ENCODE measurements at regions not wholly inside any gene's neighbourhood (a gene's known extent, or its start where the extent isn't known, plus 50 kb on each side); places are given as distances from the start of the nearest gene placed in this dataset.

- 61 to 73% (median 61%) methylated on average over 1 of the region's 1 CpG for WGBS, 3 donors
- TF ChIP-seq CTCF (IDR thresholded peaks at IDR 0.05) (no peak), POLR2A (IDR thresholded peaks at IDR 0.05) (no peak), EP300 (IDR thresholded peaks at IDR 0.05) (no peak)
- no peaks in the 10 kb centered on the region for H3K27me3 ChIP-seq
- intact Hi-C loops (cut with DNase I): no loop called here
- H3K4me1 ChIP-seq (ENCODE audit: insufficient read depth): no peaks in the 10 kb centered on the region
- H3K27ac ChIP-seq: no peak overlapping the region
- no peaks in the 10 kb centered on the region for H3K36me3 ChIP-seq
- H3K4me3 ChIP-seq: no peak overlapping the region
- no peak for DNase-seq
- no peaks in the 10 kb centered on the region for H3K9me3 ChIP-seq
Observed at GRCh38 chr9:21611891-21612290, 129.8 kb upstream of the IFNE start.

GRCh38 chr9:21615018-21615417 is 132.9 kb upstream of the IFNE start:
- no peaks in the 10 kb centered on the region for H3K27me3 ChIP-seq
- H3K9me3 ChIP-seq: no peaks in the 10 kb centered on the region
- DNase-seq: no peak
- TF ChIP-seq POLR2A (IDR thresholded peaks at IDR 0.05): no peak
- no peak for TF ChIP-seq CTCF (IDR thresholded peaks at IDR 0.05)
- TF ChIP-seq EP300 (IDR thresholded peaks at IDR 0.05): no peak
- H3K36me3 ChIP-seq: no peaks in the 10 kb centered on the region
- H3K4me1 ChIP-seq (ENCODE audit: insufficient read depth): no peaks in the 10 kb centered on the region
- no peak overlapping the region for H3K4me3 ChIP-seq
- intact Hi-C loops (cut with DNase I): no loop called here
- WGBS, 3 donors: 14 to 19% (median 19%) methylated on average over 1 of the region's 1 CpG
- no peak overlapping the region for H3K27ac ChIP-seq

GRCh38 chr9:21615446-21615845 is 133.3 kb upstream of the IFNE start:
- WGBS, 3 donors: 68 to 73% (median 71%) methylated on average over 4 of the region's 4 CpGs
- Histone ChIP-seq H3K27me3 (no peaks in the 10 kb centered on the region), H3K27ac (no peak overlapping the region), H3K4me1 (ENCODE audit: insufficient read depth) (no peaks in the 10 kb centered on the region), H3K4me3 (no peak overlapping the region), H3K9me3 (no peaks in the 10 kb centered on the region), H3K36me3 (no peaks in the 10 kb centered on the region)
- TF ChIP-seq POLR2A (IDR thresholded peaks at IDR 0.05) (no peak), CTCF (IDR thresholded peaks at IDR 0.05) (no peak), EP300 (IDR thresholded peaks at IDR 0.05) (no peak)
- DNase-seq: no peak
- intact Hi-C loops (cut with DNase I): no loop called here

GRCh38 chr9:21616082-21616778 is 134.1 kb upstream of the IFNE start:
- WGBS, 3 donors: 69 to 75% (median 69%) methylated on average over 6 of the region's 6 CpGs
- intact Hi-C loops (cut with DNase I): no loop called here
- TF ChIP-seq EP300 (IDR thresholded peaks at IDR 0.05) (no peak), POLR2A (IDR thresholded peaks at IDR 0.05) (no peak), CTCF (IDR thresholded peaks at IDR 0.05) (no peak)
- Histone ChIP-seq H3K9me3 (no peaks in the 10 kb centered on the region), H3K4me1 (ENCODE audit: insufficient read depth) (no peaks in the 10 kb centered on the region), H3K27ac (no peak overlapping the region), H3K36me3 (no peaks in the 10 kb centered on the region), H3K4me3 (no peak overlapping the region), H3K27me3 (no peaks in the 10 kb centered on the region)
- no peak for DNase-seq

Measured in ovary (tissue), 7 donors.